Stimulated activated CD4-positive, alpha-beta T cell treated with anti-CD3 and anti-CD28 coated beads, TNF-alpha, amount 100 ng/mL, for 4 hours (primary cell): ENCODE measurements at regions not wholly inside any gene's neighbourhood (a gene's known extent, or its start where the extent isn't known, plus 50 kb on each side); places are given as distances from the start of the nearest gene placed in this dataset.
"Not testable (repeated sequence)": the region's sequence is repeated elsewhere in the genome, so short reads cannot be mapped to it uniquely, and the experiment has no call there.

Experiments used
- DNase-seq, 3 experiments: peaks; one replicate each; pipeline ENCODE4 v3.0.0-alpha.2; 2020; ENCODE audit warnings: low read depth in 3 of 3

GRCh38 chrX:3935196-3935595, 221.7 kb upstream of the PRKX start:
- not testable (repeated sequence) for DNase-seq

- not testable (repeated sequence) for DNase-seq
Observed at GRCh38 chrX:3920424-3921017, 207.1 kb upstream of the PRKX start.

GRCh38 chrX:3919668-3920423, 206.4 kb upstream of the PRKX start:
- DNase-seq: not testable (repeated sequence)

DNA sequence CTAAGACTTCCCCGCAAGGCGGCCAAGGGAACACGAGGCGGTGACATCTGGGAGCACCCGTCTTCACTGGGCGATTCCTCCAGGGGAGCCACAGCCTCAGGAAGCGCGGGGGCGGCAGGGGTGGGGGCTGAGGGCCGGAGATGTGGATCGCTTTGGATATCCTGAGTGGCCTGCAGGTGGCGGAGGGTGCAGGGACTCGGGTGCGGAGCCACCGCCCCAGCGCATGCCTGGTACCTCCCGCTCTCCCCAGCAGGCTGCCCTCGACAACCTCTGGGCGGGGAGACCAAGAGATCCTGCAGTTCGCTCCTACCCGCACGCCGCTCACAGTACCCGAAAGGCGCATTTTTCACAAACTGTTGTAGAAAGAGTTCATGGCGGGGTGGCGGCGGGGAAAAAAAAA, 201.4 kb upstream of the PRKX start:
- DNase-seq: not testable (repeated sequence)

DNA sequence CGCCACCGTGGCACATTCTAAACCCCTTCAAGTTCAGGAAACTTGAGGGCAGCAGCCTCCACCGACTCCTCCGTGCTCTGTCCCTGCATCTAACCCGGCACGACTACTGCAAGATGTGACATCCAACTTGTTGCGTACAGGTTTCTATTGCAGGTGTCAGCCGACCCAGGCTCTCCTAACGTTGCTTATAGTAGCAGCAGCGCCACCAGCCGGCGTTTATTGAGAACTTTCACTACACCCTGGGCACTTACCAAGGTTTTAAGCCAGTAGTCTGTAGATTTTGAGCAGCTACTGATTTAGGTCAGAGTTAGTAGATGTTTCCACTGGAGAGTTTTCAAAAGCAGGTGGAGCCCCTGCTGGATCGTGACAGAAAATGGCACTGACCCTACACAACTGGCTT, 200.6 kb upstream of the PRKX start:
- not testable (repeated sequence) for DNase-seq

GRCh38 chrX:3911012-3911411, 197.6 kb upstream of the PRKX start:
- not testable (repeated sequence) for DNase-seq

DNA sequence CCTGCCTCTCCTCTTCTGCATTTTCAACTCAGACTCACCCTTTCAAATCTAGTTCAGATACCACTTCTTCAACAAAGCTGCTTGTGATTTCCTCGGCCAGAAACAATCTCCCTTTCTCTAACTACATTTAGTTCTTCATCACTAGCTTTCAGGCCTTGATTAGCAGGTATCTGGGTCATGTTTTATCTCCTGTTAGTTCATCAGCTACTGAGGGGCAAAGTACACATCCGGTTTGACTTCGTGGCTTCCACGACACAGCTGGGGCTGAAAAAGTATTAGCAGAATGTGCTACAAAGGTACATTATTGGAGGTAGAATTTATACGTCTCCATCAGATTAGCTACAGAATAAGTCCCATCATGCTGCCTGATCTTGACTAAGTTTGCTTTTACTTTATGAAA, 197.2 kb upstream of the PRKX start:
- DNase-seq: not testable (repeated sequence)

DNA sequence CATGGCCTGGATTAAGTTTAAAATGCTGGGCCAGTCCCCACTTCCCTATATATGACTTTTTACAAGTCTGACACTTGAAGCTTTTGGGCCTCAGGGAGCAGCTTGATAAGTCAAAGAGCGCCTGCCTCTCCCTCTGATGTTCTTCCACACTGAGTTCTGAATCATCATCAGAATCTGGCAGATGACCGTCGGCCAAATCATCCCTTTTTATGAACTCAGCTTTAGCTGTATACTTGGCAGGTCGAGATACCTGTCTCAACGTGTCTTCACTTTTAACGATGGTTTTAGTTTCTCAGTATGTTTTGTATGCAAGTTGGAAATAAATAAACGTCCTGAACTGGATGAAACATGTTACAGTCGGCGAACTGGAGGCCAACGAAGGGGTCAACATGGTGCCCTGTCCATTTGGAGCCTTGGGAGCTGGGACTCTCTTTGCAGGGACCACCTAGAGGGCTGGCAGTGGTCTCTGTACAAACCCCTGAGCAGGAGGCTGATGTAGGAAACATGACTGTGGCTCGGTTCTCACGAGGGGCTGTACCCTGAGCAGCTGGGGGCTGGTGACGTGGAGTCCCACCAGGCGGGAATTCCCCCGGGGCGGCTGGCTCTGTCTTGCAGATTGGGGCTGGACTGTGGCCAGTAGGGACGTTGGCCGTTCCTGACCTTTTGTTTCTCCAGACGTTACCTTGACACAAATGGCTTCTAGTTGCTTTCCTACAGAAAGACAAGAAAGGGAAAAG, 192.2 kb upstream of the PRKX start:
- DNase-seq: not testable (repeated sequence)

DNA sequence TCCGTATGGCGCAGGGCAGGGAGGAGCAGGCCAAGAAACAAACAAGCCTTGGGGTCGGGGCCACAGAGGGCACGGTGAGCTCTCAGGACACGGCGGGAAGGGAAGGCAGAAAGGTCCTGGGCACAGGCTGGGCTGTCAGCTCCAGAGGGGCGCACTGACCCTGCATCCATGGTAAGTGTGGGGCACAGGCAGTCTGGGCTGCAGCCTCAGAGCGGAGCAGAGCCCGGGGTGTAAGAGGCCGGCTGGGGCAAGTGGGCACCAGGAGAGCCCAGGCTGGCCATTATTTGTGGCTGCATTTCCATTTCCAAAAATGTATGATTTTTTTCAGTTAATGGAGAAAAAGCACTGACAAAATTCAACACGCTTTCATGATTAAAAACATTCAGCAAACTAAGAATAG, 188.8 kb upstream of the PRKX start:
- not testable (repeated sequence) for DNase-seq

- not testable (repeated sequence) for DNase-seq
Observed at GRCh38 chrX:3896755-3897154, 183.3 kb upstream of the PRKX start.

DNA sequence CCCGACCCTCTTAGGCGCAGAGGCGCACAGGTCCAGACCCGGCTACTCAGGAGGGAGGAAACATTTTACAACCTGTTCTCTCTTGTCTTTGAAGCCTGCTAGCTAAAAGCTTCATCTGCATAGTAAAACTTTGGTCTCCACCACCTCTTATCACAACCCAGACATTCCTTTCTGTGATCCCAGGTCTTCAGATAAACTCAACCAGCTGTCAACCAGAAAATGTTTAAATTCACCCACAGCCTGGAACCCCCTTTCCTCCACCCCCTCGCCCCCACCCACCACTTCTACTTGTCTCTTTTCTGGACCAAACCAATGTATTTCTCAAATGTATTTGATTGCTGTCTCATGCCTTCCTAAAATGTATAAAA, 169.1 kb upstream of the PRKX start:
- not testable (repeated sequence) for DNase-seq

GRCh38 chrX:3881898-3882552, 168.6 kb upstream of the PRKX start:
- DNase-seq: not testable (repeated sequence)

- not testable (repeated sequence) for DNase-seq
Observed at GRCh38 chrX:3881255-3881895, 167.9 kb upstream of the PRKX start.

- DNase-seq: not testable (repeated sequence)
Observed at GRCh38 chrX:3876393-3876792, 162.9 kb upstream of the PRKX start.

DNA sequence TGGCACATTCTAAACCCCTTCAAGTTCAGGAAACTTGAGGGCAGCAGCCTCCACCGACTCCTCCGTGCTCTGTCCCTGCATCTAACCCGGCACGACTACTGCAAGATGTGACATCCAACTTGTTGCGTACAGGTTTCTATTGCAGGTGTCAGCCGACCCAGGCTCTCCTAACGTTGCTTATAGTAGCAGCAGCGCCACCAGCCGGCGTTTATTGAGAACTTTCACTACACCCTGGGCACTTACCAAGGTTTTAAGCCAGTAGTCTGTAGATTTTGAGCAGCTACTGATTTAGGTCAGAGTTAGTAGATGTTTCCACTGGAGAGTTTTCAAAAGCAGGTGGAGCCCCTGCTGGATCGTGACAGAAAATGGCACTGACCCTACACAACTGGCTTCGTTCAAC, 162.2 kb upstream of the PRKX start:
- not testable (repeated sequence) for DNase-seq

- not testable (repeated sequence) for DNase-seq
Observed at GRCh38 chrX:3872226-3872879, 158.9 kb upstream of the PRKX start.

- not testable (repeated sequence) for DNase-seq
Observed at GRCh38 chrX:3867067-3867831, 153.8 kb upstream of the PRKX start.

DNA sequence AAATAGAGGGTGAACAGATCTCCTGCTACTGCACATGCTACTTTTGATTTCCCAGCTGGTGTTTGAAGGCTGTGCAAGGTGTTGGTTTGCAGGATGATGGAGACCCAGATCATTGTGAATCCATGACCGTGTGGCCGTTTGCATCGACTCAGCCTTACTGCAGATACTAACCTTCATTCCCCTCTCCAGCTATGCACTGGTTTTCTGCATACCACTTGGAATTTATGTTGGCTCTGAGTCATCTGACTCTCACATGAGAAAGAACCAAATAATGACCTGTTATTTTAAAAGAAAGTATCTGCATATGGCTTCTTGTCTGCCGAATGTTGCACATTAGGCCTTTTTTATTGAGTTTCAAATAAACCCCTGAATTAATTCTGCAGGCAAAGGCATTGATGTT, 144.9 kb upstream of the PRKX start:
- not testable (repeated sequence) for DNase-seq

GRCh38 chrX:3843522-3844145, 130.2 kb upstream of the PRKX start:
- not testable (repeated sequence) for DNase-seq
